GM12878 (cell line): ENCODE measurements at regions not wholly inside any gene's neighbourhood (a gene's known extent, or its start where the extent isn't known, plus 50 kb on each side); places are given as distances from the start of the nearest gene placed in this dataset.

ENCODE experiments used
- ATAC-seq: fragments of 200-7000 bp; cut with Tn5 transposase; 3 replicates; pipeline ENCODE4 v1.9.1; 2020; ENCODE audit warnings: mild to moderate bottlenecking, moderate library complexity
- BruUV-seq: library from RNA; stranded (reverse); fragments of 400-500 nt; replicated peaks from 2 replicates; lab custom pipeline; 2021; lab: Mats Ljungman, UMichigan
- CTCF ChIA-PET: fragments of 300-600 bp; sonication (Branson Sonifier 250); formaldehyde crosslinking; extraction: SDS; loops from one replicate; lab custom pipeline; 2021; ENCODE audit warnings: inconsistent platforms; lab: Yijun Ruan, JAX
- POLR2A ChIA-PET: fragments of 350-600 bp; formaldehyde crosslinking; extraction: SDS; loops from one replicate; lab custom pipeline; 2021; ENCODE audit warnings: inconsistent platforms; lab: Charles Lee
- RAD21 ChIA-PET: fragments of 300-600 bp; sonication (Branson Sonifier 250); formaldehyde crosslinking; loops from one replicate; lab custom pipeline; 2023; ENCODE audit warnings: antibody characterized with exemption; ENCODE audit not compliant: unreplicated experiment; lab: Charles Lee
- SMC1A ChIA-PET: fragments of 300-600 bp; sonication (Branson Sonifier 250); formaldehyde crosslinking; loops from one replicate; lab custom pipeline; 2023; ENCODE audit not compliant: unreplicated experiment, uncharacterized antibody; lab: Charles Lee
- DNase-seq: peaks from one replicate; pipeline ENCODE4 v3.0.0-alpha.2; 2011; ENCODE audit warnings: low read depth, low spot score
- FAIRE-seq: peaks from 3 replicates; lab custom pipeline; 2011; peaks lifted over from hg19 to GRCh38; lab: Jason Lieb, UNC
- H2AFZ ChIP-seq: 2 replicates; pipeline ENCODE4 v1.6.0; 2011; ENCODE audit warnings: low read depth, low read length, control low read depth; ENCODE audit not compliant: control insufficient read depth
- H3K27ac ChIP-seq: 2 replicates; pipeline ENCODE4 v1.5.1; 2011; ENCODE audit warnings: control low read depth; ENCODE audit not compliant: control insufficient read depth, insufficient read depth
- H3K27me3 ChIP-seq, 2 experiments: replicated peaks in 1 of 2; 2 replicates each; pipeline versions ENCODE4 v1.6.0 to v1.6.1; 2011; ENCODE audit warnings: low read length in 1 of 2; ENCODE audit not compliant: control insufficient read depth in 2 of 2, insufficient read depth in 2 of 2
- H3K36me3 ChIP-seq, 2 experiments: 2 replicates each; pipeline ENCODE4 v1.5.1; 2011; ENCODE audit warnings: low read length in 1 of 2; ENCODE audit not compliant: control insufficient read depth in 2 of 2, insufficient read depth in 2 of 2
- H3K4me1 ChIP-seq: 2 replicates; pipeline ENCODE4 v1.6.1; 2011; ENCODE audit warnings: mild to moderate bottlenecking, low read length, moderate library complexity, mixed read lengths; ENCODE audit not compliant: control insufficient read depth, insufficient read depth
- H3K4me2 ChIP-seq: 2 replicates; pipeline ENCODE4 v1.6.0; 2011; ENCODE audit warnings: control low read depth; ENCODE audit not compliant: control insufficient read depth, insufficient read depth
- H3K4me3 ChIP-seq: fragments of 200-600 bp; sonication (generic); 2 replicates; pipeline ENCODE4 v1.5.1; 2016
- H3K79me2 ChIP-seq: 2 replicates; pipeline ENCODE4 v1.6.0; 2011; ENCODE audit warnings: low read length; ENCODE audit not compliant: control insufficient read depth, insufficient read depth
- H3K9ac ChIP-seq: 2 replicates; pipeline ENCODE4 v1.8.0; 2011; ENCODE audit warnings: low read length, control low read depth, mixed read lengths; ENCODE audit not compliant: control insufficient read depth, insufficient read depth
- H3K9me3 ChIP-seq: replicated peaks from 3 replicates; pipeline ENCODE4 v1.5.1; 2011; ENCODE audit warnings: mild to moderate bottlenecking, low read length; ENCODE audit not compliant: control insufficient read depth, insufficient read depth
- H4K20me1 ChIP-seq: 2 replicates; pipeline ENCODE4 v1.6.0; 2011; ENCODE audit not compliant: control insufficient read depth, insufficient read depth
- ETV6 ChIP-seq, 2 experiments: fragments of 450-650 bp in 1 of 2; IDR thresholded peaks in 1 of 2; conservative IDR thresholded peaks in 1 of 2; 2 replicates each; pipeline ENCODE4 v1.6.1; 2014; ENCODE audit warnings: antibody characterized with exemption in 1 of 2, borderline replicate concordance in 1 of 2, low read depth in 1 of 2, mild to moderate bottlenecking in 1 of 2, moderate library complexity in 1 of 2
- NRF1 ChIP-seq: conservative IDR thresholded peaks from 2 replicates; pipeline ENCODE4 v1.6.1; 2011; ENCODE audit warnings: mild to moderate bottlenecking, low read depth, low read length, improper control_type of control experiment
- PBX3 ChIP-seq: IDR thresholded peaks from 2 replicates; pipeline ENCODE4 v1.6.1; 2011; ENCODE audit warnings: mild to moderate bottlenecking, low read depth, low read length, moderate library complexity; ENCODE audit not compliant: insufficient replicate concordance
- REST ChIP-seq: IDR thresholded peaks from 2 replicates; pipeline ENCODE4 v1.6.1; 2012; ENCODE audit warnings: mild to moderate bottlenecking, low read depth, low read length
- SIX5 ChIP-seq: IDR thresholded peaks from 2 replicates; pipeline ENCODE4 v1.6.1; 2011; ENCODE audit warnings: mild to moderate bottlenecking, low read depth, low read length, moderate library complexity; ENCODE audit not compliant: severe bottlenecking
- SMC3 ChIP-seq: IDR thresholded peaks from 2 replicates; pipeline ENCODE4 v1.6.1; 2011; ENCODE audit warnings: low read length, improper control_type of control experiment, borderline replicate concordance
- SRF ChIP-seq, 2 experiments: IDR thresholded peaks; 2 replicates each; pipeline ENCODE4 v1.6.1; 2011; ENCODE audit warnings: low read depth in 2 of 2, low read length in 2 of 2, mild to moderate bottlenecking in 1 of 2, moderate library complexity in 1 of 2
- SUZ12 ChIP-seq: fragments of 200-600 bp; sonication (generic); IDR thresholded peaks from one replicate; pipeline ENCODE4 v1.6.1; 2018; ENCODE audit warnings: antibody characterized with exemption, mild to moderate bottlenecking; ENCODE audit not compliant: unreplicated experiment
- WRNIP1 ChIP-seq: IDR thresholded peaks from 2 replicates; pipeline ENCODE4 v1.6.1; 2011; ENCODE audit warnings: low read depth, low read length, improper control_type of control experiment, borderline replicate concordance
- ZNF217 ChIP-seq: fragments of 450-650 bp; IDR thresholded peaks from 2 replicates; pipeline ENCODE4 v1.6.1; 2017; ENCODE audit warnings: antibody characterized with exemption, mild to moderate bottlenecking
- WGBS: methylation state at CpG from one replicate; pipeline ENCODE4 v1.1.6; 2016; ENCODE audit warnings: low lambda C conversion rate; ENCODE audit not compliant: insufficient replicate concordance, insufficient coverage; ENCODE audit errors: missing lambda C conversion rate; 5-methylcytosine and 5-hydroxymethylcytosine counted together
- in situ Hi-C: fragments of 300-500 bp; cut with MboI; formaldehyde crosslinking; loops from 9 replicates; pipeline ENCODE4 v1.14.3; 2018; ENCODE audit warnings: mixed read lengths
- intact Hi-C: fragments of 100-400 bp; cut with micrococcal nuclease; formaldehyde crosslinking; loops from one replicate; pipeline ENCODE4 v1.14.2; 2022; ENCODE audit not compliant: unreplicated experiment
- TF ChIP-seq, protein P1 (sequence below): IDR thresholded peaks from 2 replicates; pipeline ENCODE4 v1.6.1; 2012; ENCODE audit warnings: low read length, inconsistent platforms
- TF ChIP-seq, protein P2 (sequence below): fragments of 450-650 bp; IDR thresholded peaks from 2 replicates; pipeline ENCODE4 v1.6.1; 2014; ENCODE audit warnings: mild to moderate bottlenecking

DNA sequence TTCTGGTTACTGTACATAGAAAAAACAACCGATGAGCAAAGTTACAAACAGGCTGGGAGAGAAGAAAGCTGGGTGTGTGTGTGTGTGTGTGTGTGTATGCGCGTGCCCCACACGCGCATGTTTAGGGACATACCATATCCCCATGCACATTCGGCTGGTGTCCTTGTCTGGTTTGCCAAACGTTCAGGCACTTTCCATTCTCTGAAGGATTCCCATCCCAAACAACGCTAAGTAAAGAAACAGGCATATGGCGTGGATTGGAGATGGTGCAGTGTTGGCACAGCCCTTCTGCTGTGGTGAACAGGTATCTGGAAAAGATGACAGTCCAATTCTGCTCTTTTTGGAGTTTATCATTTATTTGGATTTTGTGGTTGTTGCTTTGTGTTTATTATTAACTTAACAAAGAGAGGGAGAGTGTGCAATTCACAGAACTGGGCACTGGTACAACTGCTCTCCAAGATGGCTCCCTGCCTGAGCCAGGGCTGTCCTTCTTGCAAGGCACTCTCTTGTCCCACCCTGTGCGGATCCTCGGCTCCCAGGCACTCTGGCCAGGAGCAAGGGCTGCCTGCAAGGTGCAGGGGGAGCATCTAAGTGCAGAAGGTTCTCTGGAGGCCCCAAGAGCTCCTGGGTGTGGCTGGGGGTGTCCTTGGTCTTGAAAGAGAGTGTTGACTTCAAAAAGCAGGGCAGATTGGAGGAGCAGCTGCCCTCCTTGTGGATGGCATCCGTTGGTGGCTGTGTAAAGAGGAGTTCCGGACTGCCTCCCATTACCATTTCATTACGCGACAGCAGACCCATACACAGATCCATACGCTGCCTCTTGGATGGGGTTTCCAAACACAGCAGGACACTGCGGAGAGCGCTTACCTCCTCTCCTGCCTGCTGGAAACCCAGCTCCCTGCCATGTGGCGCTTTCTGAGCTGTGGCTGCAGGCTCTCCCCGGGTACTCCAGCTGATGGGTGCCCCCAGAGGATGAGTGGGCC lies 263.1 kb downstream of the ZNF536 start (continued):
- no peak for TF ChIP-seq SUZ12
- no peak for TF ChIP-seq PBX3
- no peak for TF ChIP-seq SIX5
- TF ChIP-seq SRF (IDR thresholded peaks at IDR 0.05; ENCODE audit: low read depth in 2 of 2, low read length in 2 of 2): no peak
- TF ChIP-seq WRNIP1: no peak

- H3K79me2 ChIP-seq: no peaks in the 10 kb centered on the region
- CTCF ChIA-PET: interaction anchor here (1.4 kb wide), 1 partner anchor 16 kb away, joined by 4 read pairs; no protein-coding TSS in a partner anchor
- no peaks in the 10 kb centered on the region for H4K20me1 ChIP-seq
- FAIRE-seq: no peak
- no peak overlapping the region for H3K4me3 ChIP-seq
- no peak overlapping the region for H3K27ac ChIP-seq
- no peaks in the 10 kb centered on the region for H3K9me3 ChIP-seq
- H2AFZ ChIP-seq: no peak overlapping the region
- RAD21 ChIA-PET: no interaction called here
- BruUV-seq: no TSS peak
- no peaks in the 10 kb centered on the region for H3K27me3 ChIP-seq
- no peak overlapping the region for H3K4me2 ChIP-seq
- POLR2A ChIA-PET: no interaction called here
- H3K36me3 ChIP-seq: no peaks in the 10 kb centered on the region
- no peak for ATAC-seq
- DNase-seq: no peak
- in situ Hi-C loops (no loop called here), intact Hi-C loops (no loop called here)
- WGBS: 56% methylated on average over 19 of the region's 19 CpGs
- SMC1A ChIA-PET: no interaction called here
- H3K9ac ChIP-seq: no peak overlapping the region
- H3K4me1 ChIP-seq: no peaks in the 10 kb centered on the region
- TF ChIP-seq, protein P1, sequence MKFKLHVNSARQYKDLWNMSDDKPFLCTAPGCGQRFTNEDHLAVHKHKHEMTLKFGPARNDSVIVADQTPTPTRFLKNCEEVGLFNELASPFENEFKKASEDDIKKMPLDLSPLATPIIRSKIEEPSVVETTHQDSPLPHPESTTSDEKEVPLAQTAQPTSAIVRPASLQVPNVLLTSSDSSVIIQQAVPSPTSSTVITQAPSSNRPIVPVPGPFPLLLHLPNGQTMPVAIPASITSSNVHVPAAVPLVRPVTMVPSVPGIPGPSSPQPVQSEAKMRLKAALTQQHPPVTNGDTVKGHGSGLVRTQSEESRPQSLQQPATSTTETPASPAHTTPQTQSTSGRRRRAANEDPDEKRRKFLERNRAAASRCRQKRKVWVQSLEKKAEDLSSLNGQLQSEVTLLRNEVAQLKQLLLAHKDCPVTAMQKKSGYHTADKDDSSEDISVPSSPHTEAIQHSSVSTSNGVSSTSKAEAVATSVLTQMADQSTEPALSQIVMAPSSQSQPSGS: no peak
- no peak for TF ChIP-seq SMC3
- TF ChIP-seq REST: no peak
- TF ChIP-seq, protein P2, sequence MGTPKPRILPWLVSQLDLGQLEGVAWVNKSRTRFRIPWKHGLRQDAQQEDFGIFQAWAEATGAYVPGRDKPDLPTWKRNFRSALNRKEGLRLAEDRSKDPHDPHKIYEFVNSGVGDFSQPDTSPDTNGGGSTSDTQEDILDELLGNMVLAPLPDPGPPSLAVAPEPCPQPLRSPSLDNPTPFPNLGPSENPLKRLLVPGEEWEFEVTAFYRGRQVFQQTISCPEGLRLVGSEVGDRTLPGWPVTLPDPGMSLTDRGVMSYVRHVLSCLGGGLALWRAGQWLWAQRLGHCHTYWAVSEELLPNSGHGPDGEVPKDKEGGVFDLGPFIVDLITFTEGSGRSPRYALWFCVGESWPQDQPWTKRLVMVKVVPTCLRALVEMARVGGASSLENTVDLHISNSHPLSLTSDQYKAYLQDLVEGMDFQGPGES: no peak
- TF ChIP-seq ZNF217: no peak
- TF ChIP-seq ETV6 (conservative IDR thresholded peaks at IDR 0.05 in 1 of 2, IDR thresholded peaks at IDR 0.05 in 1 of 2; ENCODE audit: borderline replicate concordance in 1 of 2, low read depth in 1 of 2): no peak
- no peak for TF ChIP-seq NRF1
Observed at GRCh38 chr19:30634131-30634830, 262.1 kb downstream of the ZNF536 start.
